Ascending aorta (tissue), 2 donors: ENCODE measurements at regions not wholly inside any gene's neighbourhood (a gene's known extent, or its start where the extent isn't known, plus 50 kb on each side); places are given as distances from the start of the nearest gene placed in this dataset.
"Not testable (repeated sequence)": the region's sequence is repeated elsewhere in the genome, so short reads cannot be mapped to it uniquely, and the experiment has no call there.

Experiments used
- DNase-seq, 2 donors: peaks; one replicate each; pipeline ENCODE4 v3.0.0-alpha.2; 2019; ENCODE audit warnings: low spot score in 2 of 2
- H3K27ac ChIP-seq, 2 donors: fragments of 200-600 bp; sonication (generic); one replicate each; pipeline ENCODE4 v1.5.1; 2016 to 2017; ENCODE audit warnings: mild to moderate bottlenecking in 1 of 2
- H3K27me3 ChIP-seq: fragments of 200-600 bp; sonication (generic); one replicate; pipeline ENCODE4 v1.5.1; 2017
- H3K36me3 ChIP-seq, 2 donors: fragments of 200-600 bp; sonication (generic); one replicate each; pipeline ENCODE4 v1.5.1; 2016
- H3K4me1 ChIP-seq, 2 donors: fragments of 200-600 bp; sonication (generic); one replicate each; pipeline ENCODE4 v1.5.1; 2016 to 2017; ENCODE audit warnings: mild to moderate bottlenecking in 1 of 2
- H3K4me3 ChIP-seq, 2 donors: fragments of 200-600 bp; sonication (generic); one replicate each; pipeline ENCODE4 v1.5.1; 2016 to 2017; ENCODE audit warnings: mild to moderate bottlenecking in 1 of 2
- H3K9me3 ChIP-seq, 2 donors: fragments of 200-600 bp; sonication (generic); one replicate each; pipeline ENCODE4 v1.5.1; 2016
- intact Hi-C: fragments of 100-400 bp; cut with DNase I; formaldehyde crosslinking; loops from one replicate; pipeline ENCODE4 v1.15.1; 2023
- TF ChIP-seq, protein P1 (sequence below), 3 experiments: fragments of 200-600 bp in 2 of 3; fragments of 450-650 bp in 1 of 3; sonication (generic) in 2 of 3; IDR thresholded peaks; one replicate each; pipeline ENCODE4 v1.5.1; 2016 to 2019; ENCODE audit warnings: antibody characterized with exemption in 3 of 3, mild to moderate bottlenecking in 1 of 3, moderate library complexity in 1 of 3

GRCh38 chr9:75491533-75491932, 398.9 kb upstream of the PCSK5 start:
- DNase-seq = no peak

DNA sequence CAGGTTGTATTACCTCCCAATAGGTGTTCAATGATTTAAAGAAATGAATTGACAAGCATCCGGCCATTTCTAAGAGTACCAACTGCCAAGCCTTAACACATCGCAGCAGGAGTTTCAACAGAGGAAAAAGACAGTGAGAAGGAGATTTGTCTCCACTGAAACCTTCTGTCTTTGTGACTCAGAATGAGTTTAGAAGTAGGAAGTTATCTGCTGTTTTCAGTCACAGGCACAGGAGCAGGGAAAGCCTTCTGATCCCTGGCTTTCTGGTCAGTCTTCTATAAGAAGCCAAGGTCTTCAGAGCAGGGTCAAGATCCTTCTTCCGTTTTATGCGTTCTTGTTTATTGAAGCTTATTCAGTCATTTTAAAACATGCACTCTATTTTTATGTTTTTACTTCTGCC, 390.7 kb upstream of the PCSK5 start:
- H3K4me3 ChIP-seq = no peak overlapping the region
- intact Hi-C loops = no loop called here
- H3K27ac ChIP-seq = no peak overlapping the region
- no peaks in the 10 kb centered on the region for H3K36me3 ChIP-seq
- TF ChIP-seq, protein P1, sequence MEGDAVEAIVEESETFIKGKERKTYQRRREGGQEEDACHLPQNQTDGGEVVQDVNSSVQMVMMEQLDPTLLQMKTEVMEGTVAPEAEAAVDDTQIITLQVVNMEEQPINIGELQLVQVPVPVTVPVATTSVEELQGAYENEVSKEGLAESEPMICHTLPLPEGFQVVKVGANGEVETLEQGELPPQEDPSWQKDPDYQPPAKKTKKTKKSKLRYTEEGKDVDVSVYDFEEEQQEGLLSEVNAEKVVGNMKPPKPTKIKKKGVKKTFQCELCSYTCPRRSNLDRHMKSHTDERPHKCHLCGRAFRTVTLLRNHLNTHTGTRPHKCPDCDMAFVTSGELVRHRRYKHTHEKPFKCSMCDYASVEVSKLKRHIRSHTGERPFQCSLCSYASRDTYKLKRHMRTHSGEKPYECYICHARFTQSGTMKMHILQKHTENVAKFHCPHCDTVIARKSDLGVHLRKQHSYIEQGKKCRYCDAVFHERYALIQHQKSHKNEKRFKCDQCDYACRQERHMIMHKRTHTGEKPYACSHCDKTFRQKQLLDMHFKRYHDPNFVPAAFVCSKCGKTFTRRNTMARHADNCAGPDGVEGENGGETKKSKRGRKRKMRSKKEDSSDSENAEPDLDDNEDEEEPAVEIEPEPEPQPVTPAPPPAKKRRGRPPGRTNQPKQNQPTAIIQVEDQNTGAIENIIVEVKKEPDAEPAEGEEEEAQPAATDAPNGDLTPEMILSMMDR (IDR thresholded peaks at IDR 0.05) = no peak
- H3K4me1 ChIP-seq = peaks cover 0 to 6% of the 10 kb centered on the region in 2 donors
- no peaks in the 10 kb centered on the region for H3K9me3 ChIP-seq
- no peak for DNase-seq
- H3K27me3 ChIP-seq = no peaks in the 10 kb centered on the region

More at GRCh38 chr9:75491533-75491932, 398.9 kb upstream of the PCSK5 start:
- Histone ChIP-seq H3K27ac (no peak overlapping the region), H3K4me1 (peaks cover 0 to 4% of the 10 kb centered on the region in 2 donors), H3K9me3 (no peaks in the 10 kb centered on the region), H3K4me3 (no peak overlapping the region), H3K36me3 (no peaks in the 10 kb centered on the region), H3K27me3 (no peaks in the 10 kb centered on the region)
- TF ChIP-seq, protein P1 (IDR thresholded peaks at IDR 0.05) = no peak
- intact Hi-C loops = no loop called here

- TF ChIP-seq, protein P1 (IDR thresholded peaks at IDR 0.05) = no peak
- Histone ChIP-seq H3K36me3 (no peaks in the 10 kb centered on the region), H3K27me3 (no peaks in the 10 kb centered on the region), H3K27ac (no peak overlapping the region), H3K4me3 (no peak overlapping the region), H3K9me3 (no peaks in the 10 kb centered on the region), H3K4me1 (peaks cover 0 to 6% of the 10 kb centered on the region in 2 donors)
- DNase-seq = no peak
- intact Hi-C loops = no loop called here
These were observed 390.0 kb upstream of the PCSK5 start for GRCh38 chr9:75500479-75500878.

DNA sequence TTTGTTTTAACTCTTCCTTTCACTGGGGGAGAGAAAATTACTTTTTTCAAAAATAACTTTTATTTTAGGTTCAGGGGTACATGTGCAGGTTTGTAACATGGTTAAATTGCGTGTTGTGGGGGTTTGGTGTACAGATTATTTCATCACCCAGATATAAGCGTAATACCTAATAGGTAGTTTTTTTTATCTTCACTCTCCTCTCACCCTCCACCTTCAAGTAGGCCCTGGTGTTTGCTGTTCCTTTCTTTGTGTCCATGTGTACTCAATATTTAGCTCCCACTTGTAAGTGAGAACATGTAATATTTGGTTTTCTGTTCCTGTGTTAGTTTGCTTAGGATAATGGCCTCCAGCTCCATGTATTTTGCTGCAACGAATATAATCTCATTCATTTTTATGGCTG, 389.5 kb upstream of the PCSK5 start:
- intact Hi-C loops, H3K4me1 ChIP-seq, H3K36me3 ChIP-seq, DNase-seq, H3K9me3 ChIP-seq, H3K27ac ChIP-seq, H3K27me3 ChIP-seq, H3K4me3 ChIP-seq: not testable (repeated sequence)

DNA sequence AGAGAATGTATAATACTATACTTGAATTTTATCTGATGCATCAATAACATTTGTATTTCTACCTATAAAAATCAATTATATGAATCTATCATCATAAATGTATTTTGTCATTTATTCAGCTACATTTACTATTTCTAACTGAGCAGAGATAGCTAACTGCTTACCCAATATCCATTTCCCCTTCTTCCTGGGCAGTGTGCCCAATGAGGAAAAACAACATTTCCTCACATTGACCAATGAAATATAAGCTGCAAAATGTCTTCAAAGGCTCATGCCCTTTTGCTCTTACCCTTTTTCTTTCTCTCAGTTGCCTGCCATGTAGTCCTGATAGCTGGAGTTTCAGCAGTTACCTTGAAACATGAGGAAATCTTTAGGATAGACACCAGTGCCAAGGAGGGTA, 385.8 kb upstream of the PCSK5 start:
- no peak for DNase-seq
- no peak overlapping the region for H3K27ac ChIP-seq
- intact Hi-C loops = no loop called here
- no peaks in the 10 kb centered on the region for H3K27me3 ChIP-seq
- H3K4me1 ChIP-seq = peaks cover 0 to 6% of the 10 kb centered on the region in 2 donors
- H3K36me3 ChIP-seq = no peaks in the 10 kb centered on the region
- H3K4me3 ChIP-seq = no peak overlapping the region
- TF ChIP-seq, protein P1 (IDR thresholded peaks at IDR 0.05) = no peak
- peaks cover 6 to 11% of the 10 kb centered on the region in 2 donors for H3K9me3 ChIP-seq

GRCh38 chr9:75505654-75506053, 384.8 kb upstream of the PCSK5 start:
- Histone ChIP-seq H3K9me3 (peaks cover 6 to 11% of the 10 kb centered on the region in 2 donors), H3K4me3 (no peak overlapping the region), H3K4me1 (no peaks in the 10 kb centered on the region), H3K36me3 (no peaks in the 10 kb centered on the region), H3K27ac (no peak overlapping the region), H3K27me3 (no peaks in the 10 kb centered on the region)
- no peak for DNase-seq
- TF ChIP-seq, protein P1 (IDR thresholded peaks at IDR 0.05) = no peak
- intact Hi-C loops = no loop called here
